ENCODE measurements at regions not wholly inside any gene's neighbourhood (a gene's known extent, or its start where the extent isn't known, plus 50 kb on each side); places are given as distances from the start of the nearest gene placed in this dataset.

GRCh38 chr13:31461923-31462322, 262.1 kb downstream of the B3GLCT start:
- Histone ChIP-seq H3K27me3 (ENCODE audit: insufficient read depth, insufficient read length) (no peaks in the 10 kb centered on the region), H3K4me3 (ENCODE audit: insufficient read length, low read depth) (no peak overlapping the region), H3K36me3 (ENCODE audit: insufficient read depth, insufficient read length, low read length) (no peaks in the 10 kb centered on the region), H3K9me3 (ENCODE audit: insufficient read depth, low read length) (no peaks in the 10 kb centered on the region), H3K9ac (ENCODE audit: insufficient read length, low read depth) (no peak overlapping the region), H3K4me1 (ENCODE audit: insufficient read depth, insufficient read length) (no peaks in the 10 kb centered on the region)
- no peak for DNase-seq (ENCODE audit: low read depth, low spot score)
- no peak for TF ChIP-seq YY1 (IDR thresholded peaks at IDR 0.05; ENCODE audit: insufficient read depth, insufficient read length)

- no peaks in the 10 kb centered on the region for H3K36me3 ChIP-seq (ENCODE audit: insufficient read depth, insufficient read length, low read length)
- no peaks in the 10 kb centered on the region for H3K9me3 ChIP-seq (ENCODE audit: insufficient read depth, low read length)
- no peak overlapping the region for H3K9ac ChIP-seq (ENCODE audit: insufficient read length, low read depth)
- H3K4me3 ChIP-seq (ENCODE audit: insufficient read length, low read depth): no peak overlapping the region
- no peaks in the 10 kb centered on the region for H3K27me3 ChIP-seq (ENCODE audit: insufficient read depth, insufficient read length)
- TF ChIP-seq ZNF274 (IDR thresholded peaks at IDR 0.05; ENCODE audit: low read depth, low read length): no peak
- no peak for TF ChIP-seq YY1 (IDR thresholded peaks at IDR 0.05; ENCODE audit: insufficient read depth, insufficient read length)
- TF ChIP-seq SUZ12 (IDR thresholded peaks at IDR 0.05; ENCODE audit: extremely low read depth, insufficient read depth, insufficient read length): no peak
- no peaks in the 10 kb centered on the region for H3K4me1 ChIP-seq (ENCODE audit: insufficient read depth, insufficient read length)
- no peak for DNase-seq (ENCODE audit: low read depth, low spot score)
These were observed 263.0 kb downstream of the B3GLCT start for GRCh38 chr13:31462766-31463165.

- Histone ChIP-seq H3K4me3 (ENCODE audit: insufficient read length, low read depth) (no peak overlapping the region), H3K4me1 (ENCODE audit: insufficient read depth, insufficient read length) (no peaks in the 10 kb centered on the region), H3K27me3 (ENCODE audit: insufficient read depth, insufficient read length) (no peaks in the 10 kb centered on the region), H3K9me3 (ENCODE audit: insufficient read depth, low read length) (no peaks in the 10 kb centered on the region), H3K9ac (ENCODE audit: insufficient read length, low read depth) (no peak overlapping the region), H3K36me3 (ENCODE audit: insufficient read depth, insufficient read length, low read length) (no peaks in the 10 kb centered on the region)
- TF ChIP-seq YY1 (IDR thresholded peaks at IDR 0.05; ENCODE audit: insufficient read depth, insufficient read length) (no peak), ZNF274 (IDR thresholded peaks at IDR 0.05; ENCODE audit: low read depth, low read length) (no peak), SUZ12 (IDR thresholded peaks at IDR 0.05; ENCODE audit: extremely low read depth, insufficient read depth, insufficient read length) (no peak)
- no peak for DNase-seq (ENCODE audit: low read depth, low spot score)
These were observed 268.5 kb downstream of the B3GLCT start for GRCh38 chr13:31468114-31468902.

- Histone ChIP-seq H3K27me3 (ENCODE audit: insufficient read depth, insufficient read length) (no peaks in the 10 kb centered on the region), H3K36me3 (ENCODE audit: insufficient read depth, insufficient read length, low read length) (no peaks in the 10 kb centered on the region), H3K9me3 (ENCODE audit: insufficient read depth, low read length) (no peaks in the 10 kb centered on the region), H3K4me1 (ENCODE audit: insufficient read depth, insufficient read length) (no peaks in the 10 kb centered on the region), H3K9ac (ENCODE audit: insufficient read length, low read depth) (no peak overlapping the region), H3K4me3 (ENCODE audit: insufficient read length, low read depth) (no peak overlapping the region)
- DNase-seq (ENCODE audit: low read depth, low spot score): no peak
- TF ChIP-seq YY1 (IDR thresholded peaks at IDR 0.05; ENCODE audit: insufficient read depth, insufficient read length) (no peak), ZNF274 (IDR thresholded peaks at IDR 0.05; ENCODE audit: low read depth, low read length) (no peak), SUZ12 (IDR thresholded peaks at IDR 0.05; ENCODE audit: extremely low read depth, insufficient read depth, insufficient read length) (no peak)
These were observed 269.6 kb downstream of the B3GLCT start for GRCh38 chr13:31469377-31469776.

GRCh38 chr13:31476266-31476665, 263.1 kb upstream of the RXFP2 start:
- Histone ChIP-seq H3K36me3 (ENCODE audit: insufficient read depth, insufficient read length, low read length) (no peaks in the 10 kb centered on the region), H3K27me3 (ENCODE audit: insufficient read depth, insufficient read length) (no peaks in the 10 kb centered on the region), H3K4me3 (ENCODE audit: insufficient read length, low read depth) (no peak overlapping the region), H3K9me3 (ENCODE audit: insufficient read depth, low read length) (no peaks in the 10 kb centered on the region; the same call in 1 of the 2 replicates), H3K4me1 (ENCODE audit: insufficient read depth, insufficient read length) (no peaks in the 10 kb centered on the region), H3K9ac (ENCODE audit: insufficient read length, low read depth) (no peak overlapping the region)
- TF ChIP-seq YY1 (IDR thresholded peaks at IDR 0.05; ENCODE audit: insufficient read depth, insufficient read length) (no peak), ZNF274 (IDR thresholded peaks at IDR 0.05; ENCODE audit: low read depth, low read length) (no peak), SUZ12 (IDR thresholded peaks at IDR 0.05; ENCODE audit: extremely low read depth, insufficient read depth, insufficient read length) (no peak)
- no peak for DNase-seq (ENCODE audit: low read depth, low spot score)

- Histone ChIP-seq H3K4me3 (ENCODE audit: insufficient read length, low read depth) (no peak overlapping the region), H3K27me3 (ENCODE audit: insufficient read depth, insufficient read length) (no peaks in the 10 kb centered on the region), H3K36me3 (ENCODE audit: insufficient read depth, insufficient read length, low read length) (no peaks in the 10 kb centered on the region), H3K9me3 (ENCODE audit: insufficient read depth, low read length) (no peaks in the 10 kb centered on the region; the same call in 1 of the 2 replicates), H3K9ac (ENCODE audit: insufficient read length, low read depth) (no peak overlapping the region), H3K4me1 (ENCODE audit: insufficient read depth, insufficient read length) (no peaks in the 10 kb centered on the region)
- no peak for DNase-seq (ENCODE audit: low read depth, low spot score)
- no peak for TF ChIP-seq ZNF274 (IDR thresholded peaks at IDR 0.05; ENCODE audit: low read depth, low read length)
- no peak for TF ChIP-seq YY1 (IDR thresholded peaks at IDR 0.05; ENCODE audit: insufficient read depth, insufficient read length)
- TF ChIP-seq SUZ12 (IDR thresholded peaks at IDR 0.05; ENCODE audit: extremely low read depth, insufficient read depth, insufficient read length): no peak
These were observed 262.6 kb upstream of the RXFP2 start for GRCh38 chr13:31476753-31477152.

GRCh38 chr13:31477961-31478360, 261.4 kb upstream of the RXFP2 start:
- H3K4me1 ChIP-seq (ENCODE audit: insufficient read depth, insufficient read length): no peaks in the 10 kb centered on the region
- H3K36me3 ChIP-seq (ENCODE audit: insufficient read depth, insufficient read length, low read length): no peaks in the 10 kb centered on the region
- no peak overlapping the region for H3K4me3 ChIP-seq (ENCODE audit: insufficient read length, low read depth)
- H3K9me3 ChIP-seq (ENCODE audit: insufficient read depth, low read length): no peaks in the 10 kb centered on the region; the same call in 1 of the 2 replicates
- H3K9ac ChIP-seq (ENCODE audit: insufficient read length, low read depth): no peak overlapping the region
- no peak for TF ChIP-seq ZNF274 (IDR thresholded peaks at IDR 0.05; ENCODE audit: low read depth, low read length)
- TF ChIP-seq YY1 (IDR thresholded peaks at IDR 0.05; ENCODE audit: insufficient read depth, insufficient read length): no peak
- TF ChIP-seq SUZ12 (IDR thresholded peaks at IDR 0.05; ENCODE audit: extremely low read depth, insufficient read depth, insufficient read length): no peak
- no peak for DNase-seq (ENCODE audit: low read depth, low spot score)
- H3K27me3 ChIP-seq (ENCODE audit: insufficient read depth, insufficient read length): no peaks in the 10 kb centered on the region
